DOHH2 (cell line): ENCODE measurements at regions not wholly inside any gene's neighbourhood (a gene's known extent, or its start where the extent isn't known, plus 50 kb on each side); places are given as distances from the start of the nearest gene placed in this dataset.

ENCODE experiments used
- CTCF ChIP-seq: fragments of 200-600 bp; sonication (generic); IDR thresholded peaks from one replicate; pipeline ENCODE4 v1.5.1; 2014; ENCODE audit warnings: antibody characterized with exemption, mild to moderate bottlenecking, low read depth, low read length; ENCODE audit not compliant: poor library complexity, severe bottlenecking
- EZH2phosphoT487 ChIP-seq: fragments of 200-600 bp; sonication (generic); IDR thresholded peaks from 2 replicates; pipeline ENCODE4 v1.6.1; 2017; ENCODE audit warnings: borderline replicate concordance, mild to moderate bottlenecking, antibody characterized with exemption, low read length, moderate library complexity, mixed read lengths

- TF ChIP-seq EZH2phosphoT487: no peak
- TF ChIP-seq CTCF: no peak
Measured at GRCh38 chrX:9221781-9222180, 187.9 kb upstream of the FAM9B start.
